ENCODE measurements at regions not wholly inside any gene's neighbourhood (a gene's known extent, or its start where the extent isn't known, plus 50 kb on each side); places are given as distances from the start of the nearest gene placed in this dataset.

- no peak overlapping the region for H3K4me3 ChIP-seq
- intact Hi-C loops (cut with DNase I) = no loop called here
- H3K9me3 ChIP-seq = no peaks in the 10 kb centered on the region
- H3K27me3 ChIP-seq = no peaks in the 10 kb centered on the region
- no peak overlapping the region for H3K27ac ChIP-seq
- no peaks in the 10 kb centered on the region for H3K4me1 ChIP-seq
- H3K36me3 ChIP-seq = no peaks in the 10 kb centered on the region
- DNase-seq = no peak
- WGBS, 2 donors = 75 to 93% methylated on average over 5 of the region's 5 CpGs
- TF ChIP-seq CTCF (IDR thresholded peaks at IDR 0.05) (no peak), POLR2A (IDR thresholded peaks at IDR 0.05) (no peak)
Observed at GRCh38 chr10:10777723-10778122, 239.9 kb upstream of the CELF2 start.

GRCh38 chr10:10778959-10779358, 238.7 kb upstream of the CELF2 start:
- H3K4me3 ChIP-seq = no peak overlapping the region
- no peak overlapping the region for H3K27ac ChIP-seq
- H3K27me3 ChIP-seq = no peaks in the 10 kb centered on the region
- intact Hi-C loops (cut with DNase I) = no loop called here
- no peak for TF ChIP-seq POLR2A (IDR thresholded peaks at IDR 0.05)
- TF ChIP-seq CTCF (IDR thresholded peaks at IDR 0.05) = no peak
- no peaks in the 10 kb centered on the region for H3K9me3 ChIP-seq
- 87 to 96% methylated on average over 2 of the region's 2 CpGs for WGBS, 2 donors
- no peaks in the 10 kb centered on the region for H3K4me1 ChIP-seq
- no peaks in the 10 kb centered on the region for H3K36me3 ChIP-seq
- DNase-seq = no peak

- no peak for TF ChIP-seq CTCF (IDR thresholded peaks at IDR 0.05)
- no peak for TF ChIP-seq POLR2A (IDR thresholded peaks at IDR 0.05)
- Histone ChIP-seq H3K4me3 (no peak overlapping the region), H3K27me3 (no peaks in the 10 kb centered on the region), H3K9me3 (no peaks in the 10 kb centered on the region), H3K27ac (no peak overlapping the region), H3K36me3 (no peaks in the 10 kb centered on the region), H3K4me1 (no peaks in the 10 kb centered on the region)
- intact Hi-C loops (cut with DNase I) = no loop called here
- no peak for DNase-seq
- WGBS, 2 donors = 89 to 90% methylated on average over 3 of the region's 3 CpGs
Observed at GRCh38 chr10:10779511-10779910, 238.2 kb upstream of the CELF2 start.

- no peaks in the 10 kb centered on the region for H3K9me3 ChIP-seq
- H3K36me3 ChIP-seq = no peaks in the 10 kb centered on the region
- no peak for DNase-seq
- WGBS, 2 donors = 24 to 44% methylated on average over 1 of the region's 3 CpGs
- no peaks in the 10 kb centered on the region for H3K4me1 ChIP-seq
- no peaks in the 10 kb centered on the region for H3K27me3 ChIP-seq
- TF ChIP-seq CTCF (IDR thresholded peaks at IDR 0.05) (no peak), POLR2A (IDR thresholded peaks at IDR 0.05) (no peak)
- intact Hi-C loops (cut with DNase I) = no loop called here
- no peak overlapping the region for H3K27ac ChIP-seq
- no peak overlapping the region for H3K4me3 ChIP-seq
Observed at GRCh38 chr10:10780746-10781145, 236.9 kb upstream of the CELF2 start.

GRCh38 chr10:10782603-10783002, 235.1 kb upstream of the CELF2 start:
- Histone ChIP-seq H3K4me3 (no peak overlapping the region), H3K27me3 (no peaks in the 10 kb centered on the region), H3K36me3 (no peaks in the 10 kb centered on the region), H3K9me3 (no peaks in the 10 kb centered on the region), H3K27ac (no peak overlapping the region), H3K4me1 (peaks cover 0 to 7% (median 0%) of the 10 kb centered on the region in 3 donors)
- 67 to 82% methylated on average over 5 of the region's 5 CpGs for WGBS, 2 donors
- intact Hi-C loops (cut with DNase I) = no loop called here
- DNase-seq = no peak
- TF ChIP-seq CTCF (IDR thresholded peaks at IDR 0.05) (no peak), POLR2A (IDR thresholded peaks at IDR 0.05) (no peak)

Measured in esophagus squamous epithelium (tissue), 5 donors.